ENCODE measurements at regions not wholly inside any gene's neighbourhood (a gene's known extent, or its start where the extent isn't known, plus 50 kb on each side); places are given as distances from the start of the nearest gene placed in this dataset.

- DNase-seq = no peak
These were observed 53.0 kb upstream of the DAZL start for GRCh38 chr3:16658004-16658924.

- no peak for DNase-seq
These were observed 53.9 kb upstream of the DAZL start for GRCh38 chr3:16658925-16659793.

GRCh38 chr3:16663854-16664712 is 58.9 kb upstream of the DAZL start:
- DNase-seq = no peak

GRCh38 chr3:16665282-16665741 is 60.1 kb upstream of the DAZL start:
- peak in 2 of 3 donors; percentile 19 to 28 for DNase-seq

- no peak for DNase-seq
These were observed 61.0 kb upstream of the DAZL start for GRCh38 chr3:16666206-16666605.

- DNase-seq = no peak
These were observed 62.4 kb upstream of the DAZL start for GRCh38 chr3:16667633-16668032.

GRCh38 chr3:16668776-16669545 is 63.7 kb upstream of the DAZL start:
- DNase-seq = peak; percentile 18 to 22 (median 20)

GRCh38 chr3:16670191-16670590 is 65.0 kb upstream of the DAZL start:
- no peak for DNase-seq

- DNase-seq = no peak
These were observed 66.5 kb upstream of the DAZL start for GRCh38 chr3:16671690-16672089.

- DNase-seq = no peak
These were observed 68.3 kb upstream of the DAZL start for GRCh38 chr3:16673530-16673929.

- DNase-seq = no peak
These were observed 70.6 kb upstream of the DAZL start for GRCh38 chr3:16675805-16676204.

- DNase-seq = no peak
These were observed 81.5 kb upstream of the DAZL start for GRCh38 chr3:16686679-16687078.

GRCh38 chr3:16687221-16687620 is 82.0 kb upstream of the DAZL start:
- no peak for DNase-seq

GRCh38 chr3:16692486-16693344 is 87.5 kb upstream of the DAZL start:
- no peak for DNase-seq

GRCh38 chr3:16693820-16694219 is 88.6 kb upstream of the DAZL start:
- no peak for DNase-seq

- DNase-seq = no peak
These were observed 90.5 kb upstream of the DAZL start for GRCh38 chr3:16695710-16696109.

- peak in 1 of 3 donors; percentile 7 for DNase-seq
These were observed 92.4 kb upstream of the DAZL start for GRCh38 chr3:16697443-16698147.

GRCh38 chr3:16700651-16701050 is 95.4 kb upstream of the DAZL start:
- DNase-seq = no peak

GRCh38 chr3:16704941-16705340 is 99.7 kb upstream of the DAZL start:
- DNase-seq = no peak
